GM12891 (cell line): ENCODE measurements at regions not wholly inside any gene's neighbourhood (a gene's known extent, or its start where the extent isn't known, plus 50 kb on each side); places are given as distances from the start of the nearest gene placed in this dataset.

Experiments
- POLR2A ChIP-seq: IDR thresholded peaks from 2 replicates; pipeline ENCODE4 v1.6.1; 2011; ENCODE audit warnings: low read depth, low read length, control low read depth
- SPI1 ChIP-seq: IDR thresholded peaks from 2 replicates; pipeline ENCODE4 v1.6.1; 2011; ENCODE audit warnings: low read depth, low read length, control low read depth

GRCh38 chr22:27400811-27401210 lies 400.7 kb downstream of the MN1 start:
- no peak for TF ChIP-seq POLR2A
- no peak for TF ChIP-seq SPI1
